HCT116 (cell line): ENCODE measurements at regions not wholly inside any gene's neighbourhood (a gene's known extent, or its start where the extent isn't known, plus 50 kb on each side); places are given as distances from the start of the nearest gene placed in this dataset.

Source experiments
- ATAC-seq: fragments of 200-7000 bp; cut with Tn5 transposase; 2 replicates; pipeline ENCODE4 v1.9.1; 2020; ENCODE audit warnings: mild to moderate bottlenecking, moderate library complexity
- BruUV-seq: library from RNA; stranded (reverse); fragments of 400-500 nt; replicated peaks from 2 replicates; lab custom pipeline; 2021; lab: Mats Ljungman, UMichigan
- CTCF ChIA-PET: fragments of 300-600 bp; sonication (Branson Sonifier 250); formaldehyde crosslinking; loops from one replicate; lab custom pipeline; 2021; ENCODE audit warnings: antibody characterized with exemption; lab: Charles Lee
- POLR2A ChIA-PET: fragments of 300-600, 350-600 bp; sonication (Branson Sonifier 250); formaldehyde crosslinking; loops from one replicate; lab custom pipeline; 2021; ENCODE audit warnings: antibody characterized with exemption; lab: Charles Lee
- RAD21 ChIA-PET, 2 experiments: fragments of 300-600 bp; sonication (Branson Sonifier 250); formaldehyde crosslinking; loops; one replicate each; lab custom pipeline; 2023; ENCODE audit warnings: low total read pairs in 2 of 2; ENCODE audit not compliant: uncharacterized antibody in 2 of 2, unreplicated experiment in 2 of 2, low non-redundant PET in 1 of 2; lab: Charles Lee
- DNase-seq: peaks from one replicate; pipeline ENCODE4 v3.0.0-alpha.2; 2010; ENCODE audit warnings: low read depth, low spot score
- H2AFZ ChIP-seq: fragments of 200-600 bp; shearing (Covaris generic), sonication (generic); 2 replicates; pipeline ENCODE4 v1.6.1; 2017; ENCODE audit warnings: low read depth, mixed run types, mixed read lengths, antibody characterized with exemption, low read length; ENCODE audit not compliant: poor library complexity, severe bottlenecking
- H3K27ac ChIP-seq: 2 replicates; pipeline ENCODE4 v1.5.1; 2012; ENCODE audit warnings: low read depth, low read length
- H3K27me3 ChIP-seq: fragments of 200-600 bp; sonication (generic); 2 replicates; pipeline ENCODE4 v1.6.1; 2016; ENCODE audit warnings: mixed run types, low read length, mixed read lengths; ENCODE audit not compliant: insufficient read depth
- H3K36me3 ChIP-seq, 2 experiments: fragments of 200-500 bp in 1 of 2; fragments of 200-600 bp in 1 of 2; sonication (Bioruptor generic) in 1 of 2; sonication (generic) in 1 of 2; 2 replicates each; pipeline versions ENCODE4 v1.5.1 to v1.6.1; 2014 to 2016; ENCODE audit warnings: low read length in 2 of 2, inconsistent platforms in 1 of 2, mixed read lengths in 1 of 2, mixed run types in 1 of 2; ENCODE audit not compliant: insufficient read depth in 2 of 2, control insufficient read depth in 1 of 2
- H3K4me1 ChIP-seq, 2 experiments: fragments of 200-600 bp in 1 of 2; sonication (generic) in 1 of 2; 2 replicates each; pipeline versions ENCODE4 v1.5.1 to v1.6.1; 2012 to 2017; ENCODE audit warnings: low read length in 2 of 2, inconsistent platforms in 1 of 2, mild to moderate bottlenecking in 1 of 2, mixed read lengths in 1 of 2, mixed run types in 1 of 2, moderate library complexity in 1 of 2; ENCODE audit not compliant: insufficient read depth in 2 of 2, control insufficient read depth in 1 of 2
- H3K4me2 ChIP-seq: fragments of 200-600 bp; sonication (generic); 2 replicates; pipeline ENCODE4 v1.6.1; 2017; ENCODE audit warnings: mixed run types, low read length, mixed read lengths
- H3K4me3 ChIP-seq, 2 experiments: fragments of 200-600 bp in 1 of 2; sonication (generic) in 1 of 2; replicated peaks in 1 of 2; 2 replicates each; pipeline ENCODE4 v1.5.1; 2011 to 2016; ENCODE audit warnings: low read length in 2 of 2, control low read depth in 1 of 2, low read depth in 1 of 2, mild to moderate bottlenecking in 1 of 2, mixed read lengths in 1 of 2, mixed run types in 1 of 2
- H3K79me2 ChIP-seq: fragments of 200-600 bp; sonication (generic); 2 replicates; pipeline ENCODE4 v1.6.1; 2017; ENCODE audit warnings: mild to moderate bottlenecking, mixed run types, low read length, moderate library complexity, mixed read lengths; ENCODE audit not compliant: insufficient read depth
- H3K9ac ChIP-seq: fragments of 200-600 bp; sonication (generic); 2 replicates; pipeline ENCODE4 v1.6.1; 2016; ENCODE audit warnings: low read length, mixed read lengths
- H3K9me2 ChIP-seq: fragments of 200-600 bp; sonication (generic), shearing (Covaris generic); 2 replicates; pipeline ENCODE4 v1.6.1; 2017; ENCODE audit warnings: mixed run types, mild to moderate bottlenecking, moderate library complexity; ENCODE audit not compliant: insufficient read depth
- H3K9me3 ChIP-seq, 2 experiments: fragments of 200-500 bp in 1 of 2; fragments of 200-600 bp in 1 of 2; sonication (Bioruptor generic) in 1 of 2; sonication (generic) in 1 of 2; 2 replicates each; pipeline ENCODE4 v1.6.1; 2014 to 2017; ENCODE audit warnings: low read length in 2 of 2, mixed read lengths in 2 of 2, inconsistent platforms in 1 of 2, low read depth in 1 of 2, mild to moderate bottlenecking in 1 of 2, mixed run types in 1 of 2, moderate library complexity in 1 of 2; ENCODE audit not compliant: control insufficient read depth in 1 of 2, insufficient read depth in 1 of 2
- H4K20me1 ChIP-seq: fragments of 200-600 bp; sonication (generic), shearing (Covaris generic); 2 replicates; pipeline ENCODE4 v1.6.1; 2017; ENCODE audit warnings: mixed run types, mild to moderate bottlenecking, moderate library complexity; ENCODE audit not compliant: insufficient read depth
- ATF3 ChIP-seq: IDR thresholded peaks from 2 replicates; pipeline ENCODE4 v1.6.1; 2012
- CBX3 ChIP-seq: IDR thresholded peaks from 2 replicates; pipeline ENCODE4 v1.6.1; 2012; ENCODE audit warnings: low read depth
- CEBPB ChIP-seq: IDR thresholded peaks from 2 replicates; pipeline ENCODE4 v1.6.1; 2012; ENCODE audit warnings: low read depth
- CTCF ChIP-seq, 3 experiments: fragments of 200-600 bp in 1 of 3; sonication (generic) in 1 of 3; IDR thresholded peaks in 2 of 3; conservative IDR thresholded peaks in 1 of 3; 2 replicates each; pipeline ENCODE4 v1.5.1; 2012 to 2017; ENCODE audit warnings: low read depth in 2 of 3, low read length in 2 of 3, antibody characterized with exemption in 1 of 3, borderline replicate concordance in 1 of 3, control low read depth in 1 of 3, mild to moderate bottlenecking in 1 of 3, mixed read lengths in 1 of 3, mixed run types in 1 of 3, moderate library complexity in 1 of 3; ENCODE audit not compliant: insufficient read depth in 1 of 3
- POLR2A ChIP-seq: IDR thresholded peaks from 2 replicates; pipeline ENCODE4 v1.7.0; 2011; ENCODE audit warnings: borderline replicate concordance; ENCODE audit not compliant: insufficient read depth, insufficient read length; ENCODE audit errors: extremely low read depth
- POLR2AphosphoS5 ChIP-seq: IDR thresholded peaks from 2 replicates; pipeline ENCODE4 v1.6.1; 2011; ENCODE audit warnings: mild to moderate bottlenecking, low read depth, low read length, moderate library complexity
- REST ChIP-seq: IDR thresholded peaks from 2 replicates; pipeline ENCODE4 v1.6.1; 2012; ENCODE audit warnings: low read depth
- SP1 ChIP-seq: IDR thresholded peaks from 2 replicates; pipeline ENCODE4 v1.6.1; 2012; ENCODE audit warnings: low read depth
- TCF7L2 ChIP-seq: IDR thresholded peaks from 2 replicates; pipeline ENCODE4 v1.7.0; 2011; ENCODE audit warnings: borderline replicate concordance, inconsistent platforms; ENCODE audit not compliant: insufficient read depth, insufficient read length; ENCODE audit errors: extremely low read depth
- YY1 ChIP-seq: IDR thresholded peaks from 2 replicates; pipeline ENCODE4 v1.6.1; 2011; ENCODE audit warnings: low read length, low read depth, moderate library complexity, mild to moderate bottlenecking; ENCODE audit not compliant: insufficient replicate concordance; ENCODE audit errors: extremely low read depth
- ZNF274 ChIP-seq: fragments of 200-500 bp; sonication (Bioruptor generic); IDR thresholded peaks from 2 replicates; pipeline ENCODE4 v1.6.1; 2014; ENCODE audit warnings: mild to moderate bottlenecking, low read depth, low read length, inconsistent platforms
- intact Hi-C: fragments of 100-400 bp; cut with micrococcal nuclease; formaldehyde crosslinking; loops from 2 replicates; pipeline ENCODE4 v1.10.0; 2022

GRCh38 chr9:73813546-73813945 lies 661.9 kb downstream of the ANXA1 start:
- Histone ChIP-seq H3K9me3 (no peaks in the 10 kb centered on the region), H3K9me2 (no peaks in the 10 kb centered on the region), H3K4me2 (no peak overlapping the region), H3K79me2 (no peaks in the 10 kb centered on the region), H3K27me3 (no peaks in the 10 kb centered on the region), H3K36me3 (no peaks in the 10 kb centered on the region), H2AFZ (no peak overlapping the region), H3K4me1 (no peaks in the 10 kb centered on the region), H3K27ac (no peak overlapping the region), H3K9ac (no peak overlapping the region), H3K4me3 (no peak overlapping the region), H4K20me1 (no peaks in the 10 kb centered on the region)
- no peak for DNase-seq
- ATAC-seq = no peak
- TF ChIP-seq ZNF274 (no peak), YY1 (no peak), POLR2AphosphoS5 (no peak), TCF7L2 (no peak), CEBPB (no peak), SP1 (no peak), REST (no peak), CBX3 (no peak), ATF3 (no peak), CTCF (IDR thresholded peaks at IDR 0.05 in 2 of 3, conservative IDR thresholded peaks at IDR 0.05 in 1 of 3; ENCODE audit: borderline replicate concordance in 1 of 3, insufficient read depth in 1 of 3, low read depth in 2 of 3, low read length in 2 of 3) (no peak), POLR2A (no peak)
- POLR2A ChIA-PET = no interaction called here
- intact Hi-C loops = no loop called here
- BruUV-seq = no TSS peak
- CTCF ChIA-PET = no interaction called here
- RAD21 ChIA-PET = no interaction called here
